ENCODE measurements at regions not wholly inside any gene's neighbourhood (a gene's known extent, or its start where the extent isn't known, plus 50 kb on each side); places are given as distances from the start of the nearest gene placed in this dataset.

DNA sequence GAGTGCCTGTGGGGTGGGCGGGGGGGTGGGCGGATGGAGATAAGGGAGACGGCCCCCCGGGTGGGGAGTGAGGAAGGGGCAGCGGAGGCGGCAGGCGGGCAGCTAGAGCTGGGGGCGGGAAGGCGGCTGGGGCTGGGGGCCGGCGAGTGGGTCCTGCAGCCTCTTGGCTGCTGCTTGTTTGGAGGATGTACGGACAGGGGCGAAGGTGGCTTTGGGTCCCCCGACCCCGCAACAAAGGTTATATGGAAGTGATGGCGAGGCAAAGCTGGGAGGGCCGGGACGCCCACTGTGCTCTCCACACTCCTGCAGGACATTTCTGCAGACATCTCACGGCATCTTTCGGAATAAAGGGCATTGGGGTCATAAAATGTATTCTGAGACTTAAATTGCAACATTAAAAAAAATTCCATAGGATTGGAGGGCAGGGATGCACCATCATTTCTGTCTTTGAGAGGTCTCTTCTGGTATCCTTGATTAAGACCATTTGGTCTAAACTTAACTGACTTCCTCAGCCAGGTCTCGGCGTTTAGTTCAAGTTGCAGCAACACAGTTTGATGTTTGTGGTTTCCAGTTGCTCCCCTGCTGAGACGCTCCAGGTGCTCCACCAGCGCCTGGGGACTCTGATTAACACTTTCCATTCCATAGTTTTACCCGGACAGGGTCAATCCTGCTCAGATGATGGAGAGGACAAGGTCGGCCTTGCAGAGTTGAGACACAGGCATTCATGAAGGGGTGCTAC, 101.6 kb upstream of the SSBP2 start:
- ATAC-seq (replicated peaks in 1 of 2) (peak; percentile 26 to 38), DNase-seq (peak; percentile 14 to 26)
- no peaks in the 10 kb centered on the region for H3K9me3 Mint-ChIP-seq
- H3K36me3 Mint-ChIP-seq (ENCODE audit: insufficient read depth in 2 of 2) = peaks cover 0 to 1% of the 10 kb centered on the region in 2 donors
- H3K4me1 Mint-ChIP-seq (ENCODE audit: low read depth) = peaks cover 47% of the 10 kb centered on the region
- H3K4me3 Mint-ChIP-seq = peak overlapping the region; percentile 84 to 85
- peak overlapping the region; percentile 85 for H3K27ac Mint-ChIP-seq
- no peaks in the 10 kb centered on the region for H3K27me3 Mint-ChIP-seq (ENCODE audit: low read depth)

DNA sequence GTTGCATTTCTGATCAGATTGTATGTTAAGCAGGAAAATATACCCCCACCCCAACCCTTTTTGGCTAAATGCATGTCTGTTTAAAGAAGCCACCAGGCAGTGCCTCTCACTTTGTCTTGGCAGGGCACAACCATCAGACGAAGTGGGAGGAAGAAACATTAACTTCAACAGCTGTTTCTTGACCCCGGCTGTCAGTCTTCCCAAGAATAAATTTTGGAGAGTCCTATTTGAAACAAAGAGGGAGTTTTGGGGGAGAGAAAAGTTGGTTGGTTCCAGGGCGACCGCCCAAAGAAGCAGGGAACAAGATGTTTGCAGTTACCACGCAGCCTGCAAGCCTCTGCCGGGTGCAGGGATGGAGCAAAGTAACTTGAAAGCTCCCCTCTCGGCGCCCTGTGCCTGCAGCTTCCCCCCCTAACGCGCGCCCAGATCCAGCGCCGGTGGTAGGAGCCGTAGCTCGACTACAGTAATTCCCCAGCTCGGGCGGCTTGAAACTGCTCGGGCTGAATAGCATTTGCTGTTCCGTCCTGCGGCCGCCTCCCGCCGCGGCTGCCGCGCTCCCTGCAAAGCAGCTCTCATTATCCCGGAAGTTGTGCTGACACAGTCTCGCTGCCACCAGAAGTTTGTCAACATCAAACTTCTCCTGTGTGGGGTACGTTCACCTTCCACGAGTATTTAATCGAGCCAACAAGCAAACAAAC, 100.7 kb upstream of the SSBP2 start:
- no peaks in the 10 kb centered on the region for H3K27me3 Mint-ChIP-seq (ENCODE audit: low read depth)
- DNase-seq (peak; percentile 91), ATAC-seq (replicated peaks in 1 of 2) (peak; percentile 93 to 98)
- peak overlapping the region; percentile 88 for H3K27ac Mint-ChIP-seq
- peaks cover 47% of the 10 kb centered on the region for H3K4me1 Mint-ChIP-seq (ENCODE audit: low read depth)
- peaks cover 0 to 1% of the 10 kb centered on the region in 2 donors for H3K36me3 Mint-ChIP-seq (ENCODE audit: insufficient read depth in 2 of 2)
- peak overlapping the region; percentile 89 to 95 for H3K4me3 Mint-ChIP-seq
- H3K9me3 Mint-ChIP-seq = no peaks in the 10 kb centered on the region

DNA sequence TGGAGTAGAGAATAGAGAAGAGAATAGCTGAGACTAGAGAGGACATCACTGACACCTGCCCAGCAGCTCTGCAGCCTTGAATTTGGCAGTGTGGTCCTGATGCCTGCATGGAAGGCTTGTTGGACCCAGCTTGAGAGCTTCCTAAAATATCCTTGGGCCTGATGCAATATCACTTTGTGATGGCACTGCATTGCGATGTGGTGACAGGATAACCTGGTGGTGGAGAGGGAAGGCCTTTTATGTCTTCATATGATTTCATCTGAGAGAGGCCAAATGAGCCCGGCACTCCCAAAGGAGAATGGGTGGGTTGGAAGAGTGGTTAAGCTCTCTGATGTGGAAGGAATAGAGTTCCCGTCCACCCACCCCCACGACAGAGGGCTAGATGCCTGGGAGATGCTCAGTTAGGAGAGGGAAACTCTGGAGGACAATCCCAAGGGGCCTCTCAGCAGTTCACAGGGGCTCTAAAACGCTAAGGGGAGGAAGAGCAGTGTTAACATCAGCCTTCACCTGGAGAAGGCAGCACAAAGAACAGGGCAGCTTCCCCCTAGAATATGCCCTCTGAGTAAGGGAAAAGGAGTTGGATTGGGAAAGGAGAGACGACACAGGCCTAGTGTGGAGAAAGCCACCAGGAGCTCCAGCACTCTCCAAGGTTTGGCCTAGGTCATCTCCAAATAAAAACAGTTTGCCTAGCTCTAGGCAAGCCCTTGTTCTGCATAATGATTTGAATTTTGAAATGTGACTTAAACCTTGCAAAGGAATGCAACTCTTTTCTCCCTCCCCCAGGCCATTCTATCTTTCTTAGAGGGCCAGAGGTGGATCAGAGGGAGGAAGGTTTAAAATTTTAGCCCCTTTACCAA, 99.8 kb upstream of the SSBP2 start:
- H3K9me3 Mint-ChIP-seq = no peaks in the 10 kb centered on the region
- H3K36me3 Mint-ChIP-seq (ENCODE audit: insufficient read depth in 2 of 2) = peaks cover 0 to 1% of the 10 kb centered on the region in 2 donors
- DNase-seq (no peak), ATAC-seq (replicated peaks in 1 of 2) (no peak)
- peak overlapping the region; percentile 89 to 95 for H3K4me3 Mint-ChIP-seq
- H3K4me1 Mint-ChIP-seq (ENCODE audit: low read depth) = peaks cover 47% of the 10 kb centered on the region
- H3K27ac Mint-ChIP-seq = no peak overlapping the region
- H3K27me3 Mint-ChIP-seq (ENCODE audit: low read depth) = no peaks in the 10 kb centered on the region

DNA sequence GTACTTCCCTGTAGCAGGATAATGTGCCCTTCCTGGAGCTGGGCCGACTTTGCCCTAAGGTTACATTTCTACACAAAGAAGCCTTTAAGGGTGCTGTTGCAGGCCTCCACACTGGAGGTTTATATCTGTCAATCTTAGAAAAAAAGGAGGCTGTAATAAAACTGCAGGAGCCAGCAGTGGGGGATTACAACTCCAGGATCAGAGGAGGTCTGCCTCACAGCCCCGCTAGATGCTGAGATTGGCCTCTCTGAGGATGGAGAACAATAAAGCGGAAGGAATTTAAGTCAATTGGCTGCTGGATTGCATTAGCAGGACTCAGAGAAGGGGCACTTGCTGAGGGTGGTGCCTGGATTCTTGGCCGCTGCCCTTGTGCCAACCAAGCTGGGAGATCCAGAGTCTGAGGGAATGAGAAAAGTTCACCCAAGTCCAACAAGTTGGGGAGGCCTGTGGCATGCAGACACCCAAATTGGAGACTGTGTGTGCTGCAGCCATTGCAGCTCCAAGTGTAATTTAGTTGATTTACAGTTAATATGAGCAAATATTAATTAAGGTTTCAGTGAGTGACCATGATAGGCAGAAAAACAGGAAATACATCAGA, 99.0 kb upstream of the SSBP2 start:
- H3K27me3 Mint-ChIP-seq (ENCODE audit: low read depth) = no peaks in the 10 kb centered on the region
- ATAC-seq (replicated peaks in 1 of 2) (no peak), DNase-seq (no peak)
- H3K4me1 Mint-ChIP-seq (ENCODE audit: low read depth) = peaks cover 45% of the 10 kb centered on the region
- no peak overlapping the region for H3K27ac Mint-ChIP-seq
- H3K4me3 Mint-ChIP-seq = peak overlapping the region; percentile 13 to 95
- no peaks in the 10 kb centered on the region for H3K9me3 Mint-ChIP-seq
- peaks cover 0 to 1% of the 10 kb centered on the region in 2 donors for H3K36me3 Mint-ChIP-seq (ENCODE audit: insufficient read depth in 2 of 2)

DNA sequence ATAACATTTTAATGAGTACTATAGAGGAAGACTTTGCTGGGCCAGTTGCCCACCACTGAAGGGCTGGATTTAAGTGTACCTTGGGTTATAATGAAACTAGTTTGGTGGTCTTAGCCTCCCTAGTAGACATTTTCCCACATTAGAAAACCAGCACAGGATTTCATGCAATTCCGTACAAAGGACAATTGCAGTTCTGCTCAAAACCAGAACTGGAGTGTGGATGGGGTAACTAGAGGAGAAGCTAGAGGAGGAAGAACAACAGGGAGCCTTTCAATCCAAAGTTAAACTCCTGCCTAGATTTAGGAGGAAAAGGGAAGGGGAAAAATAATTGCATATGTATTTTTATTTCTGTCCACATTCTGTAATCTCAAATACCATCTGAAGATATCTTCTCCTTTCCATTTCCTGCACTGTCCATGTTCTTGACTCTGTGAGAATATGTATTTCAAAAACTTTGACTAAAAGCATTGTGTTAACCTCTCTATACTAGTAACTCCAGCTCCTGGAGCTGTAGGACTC, 97.5 kb upstream of the SSBP2 start:
- H3K27me3 Mint-ChIP-seq (ENCODE audit: low read depth) = no peaks in the 10 kb centered on the region
- DNase-seq (no peak), ATAC-seq (replicated peaks in 1 of 2) (no peak)
- H3K27ac Mint-ChIP-seq = no peak overlapping the region
- H3K4me3 Mint-ChIP-seq = no peak overlapping the region
- peaks cover 33% of the 10 kb centered on the region for H3K4me1 Mint-ChIP-seq (ENCODE audit: low read depth)
- peaks cover 0 to 1% of the 10 kb centered on the region in 2 donors for H3K36me3 Mint-ChIP-seq (ENCODE audit: insufficient read depth in 2 of 2)
- H3K9me3 Mint-ChIP-seq = no peaks in the 10 kb centered on the region

DNA sequence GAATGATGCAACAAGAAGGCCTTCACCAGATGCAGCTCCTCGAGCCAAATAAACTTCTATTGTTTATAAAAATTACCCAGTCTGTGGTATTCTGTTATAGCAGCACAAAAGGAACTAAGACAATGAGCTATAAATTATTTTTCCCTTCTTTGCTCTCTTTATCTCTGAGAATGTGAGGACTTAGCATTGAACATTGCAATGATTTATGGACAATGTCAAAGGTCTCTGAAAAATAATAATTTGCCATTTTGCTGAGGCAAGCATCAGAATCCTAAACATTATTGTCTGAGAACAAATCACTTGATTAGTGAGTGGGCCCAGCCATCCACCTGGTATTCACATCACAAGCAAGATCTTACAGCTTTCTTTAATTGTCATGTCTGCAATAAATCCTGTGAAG, 95.4 kb upstream of the SSBP2 start:
- ATAC-seq (replicated peaks in 1 of 2) = no peak
- DNase-seq = no peak
- Mint-ChIP-seq H3K4me1 (ENCODE audit: low read depth) (peaks cover 14% of the 10 kb centered on the region), H3K4me3 (no peak overlapping the region), H3K9me3 (no peaks in the 10 kb centered on the region), H3K27ac (no peak overlapping the region), H3K27me3 (ENCODE audit: low read depth) (no peaks in the 10 kb centered on the region), H3K36me3 (ENCODE audit: insufficient read depth in 2 of 2) (no peaks in the 10 kb centered on the region)

DNA sequence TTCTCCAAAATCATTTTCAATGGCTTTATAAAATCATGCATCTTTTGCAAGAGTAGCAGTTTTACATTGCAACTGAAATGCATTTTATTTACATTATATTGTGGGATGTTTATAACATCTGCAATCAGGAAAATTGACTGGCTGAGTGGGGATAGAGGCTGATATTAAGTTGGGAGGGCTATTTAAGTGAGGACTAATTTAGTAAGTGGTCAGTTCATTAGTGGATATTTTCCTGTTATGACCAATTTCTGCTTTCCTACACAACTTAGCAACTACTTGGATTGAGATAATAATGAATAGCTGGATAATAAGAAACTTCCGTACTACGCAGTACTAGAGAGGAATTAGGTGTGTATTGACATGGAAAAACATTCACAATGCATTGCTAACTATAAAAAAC, 92.9 kb upstream of the SSBP2 start:
- H3K4me3 Mint-ChIP-seq = no peak overlapping the region
- no peak overlapping the region for H3K27ac Mint-ChIP-seq
- H3K27me3 Mint-ChIP-seq (ENCODE audit: low read depth) = no peaks in the 10 kb centered on the region
- no peaks in the 10 kb centered on the region for H3K9me3 Mint-ChIP-seq
- ATAC-seq (replicated peaks in 1 of 2) (no peak), DNase-seq (no peak)
- H3K36me3 Mint-ChIP-seq (ENCODE audit: insufficient read depth in 2 of 2) = no peaks in the 10 kb centered on the region
- no peaks in the 10 kb centered on the region for H3K4me1 Mint-ChIP-seq (ENCODE audit: low read depth)

DNA sequence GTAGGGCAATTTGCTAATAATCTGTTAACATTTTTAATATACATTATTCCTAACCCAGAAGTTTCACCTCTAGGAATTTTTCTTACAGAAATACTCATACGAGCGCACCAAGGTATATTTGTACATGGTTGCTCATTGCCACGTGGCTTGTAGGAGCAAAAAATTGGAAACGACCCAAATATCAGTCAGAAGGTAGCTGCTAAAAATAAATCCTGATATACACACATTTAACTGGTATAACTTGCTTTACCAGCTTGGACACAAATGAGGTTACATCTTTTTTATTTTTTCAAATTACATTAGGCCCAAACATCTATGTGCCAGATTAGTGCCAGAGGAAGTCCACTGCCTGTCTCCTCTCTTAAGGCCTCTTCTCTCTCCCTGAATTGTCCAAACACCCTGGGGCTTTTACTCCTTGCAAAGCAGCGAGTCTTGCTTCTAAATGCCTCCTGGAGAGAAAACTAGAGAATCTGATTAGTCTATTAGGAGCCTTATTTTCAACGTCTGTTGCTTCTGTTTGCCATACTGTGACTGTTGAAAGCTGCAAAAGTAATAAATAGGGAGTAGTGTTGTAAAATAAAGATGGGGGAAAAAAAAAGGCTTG, 92.0 kb upstream of the SSBP2 start:
- ATAC-seq (replicated peaks in 1 of 2) (no peak), DNase-seq (no peak)
- Mint-ChIP-seq H3K27ac (no peak overlapping the region), H3K9me3 (no peaks in the 10 kb centered on the region), H3K36me3 (ENCODE audit: insufficient read depth in 2 of 2) (no peaks in the 10 kb centered on the region), H3K4me3 (no peak overlapping the region), H3K4me1 (ENCODE audit: low read depth) (peaks cover 5% of the 10 kb centered on the region), H3K27me3 (ENCODE audit: low read depth) (no peaks in the 10 kb centered on the region)

DNA sequence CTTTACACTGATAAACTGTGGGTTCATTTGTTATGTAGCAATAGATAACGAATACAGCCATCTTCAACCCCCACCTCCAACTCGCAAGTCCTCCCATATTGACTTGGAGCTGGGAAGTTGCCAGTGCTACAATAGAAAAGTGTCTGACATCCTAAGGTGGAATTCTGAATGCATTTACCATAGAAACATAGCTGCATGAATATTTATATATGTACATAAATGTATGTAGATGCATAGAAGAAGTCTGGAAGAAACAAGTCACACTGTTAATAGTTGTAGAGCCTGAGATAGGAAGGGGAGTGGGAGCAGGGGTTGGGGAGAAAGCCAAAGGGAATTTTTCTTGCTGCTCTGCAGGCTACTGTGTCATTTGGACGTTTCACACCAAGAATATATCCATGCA, 88.1 kb upstream of the SSBP2 start:
- H3K27ac Mint-ChIP-seq = no peak overlapping the region
- ATAC-seq (replicated peaks in 1 of 2) (no peak), DNase-seq (no peak)
- no peaks in the 10 kb centered on the region for H3K27me3 Mint-ChIP-seq (ENCODE audit: low read depth)
- H3K4me3 Mint-ChIP-seq = no peak overlapping the region
- peaks cover 0 to under 1% of the 10 kb centered on the region in 2 donors for H3K9me3 Mint-ChIP-seq
- peaks cover 5% of the 10 kb centered on the region for H3K4me1 Mint-ChIP-seq (ENCODE audit: low read depth)
- H3K36me3 Mint-ChIP-seq (ENCODE audit: insufficient read depth in 2 of 2) = no peaks in the 10 kb centered on the region

DNA sequence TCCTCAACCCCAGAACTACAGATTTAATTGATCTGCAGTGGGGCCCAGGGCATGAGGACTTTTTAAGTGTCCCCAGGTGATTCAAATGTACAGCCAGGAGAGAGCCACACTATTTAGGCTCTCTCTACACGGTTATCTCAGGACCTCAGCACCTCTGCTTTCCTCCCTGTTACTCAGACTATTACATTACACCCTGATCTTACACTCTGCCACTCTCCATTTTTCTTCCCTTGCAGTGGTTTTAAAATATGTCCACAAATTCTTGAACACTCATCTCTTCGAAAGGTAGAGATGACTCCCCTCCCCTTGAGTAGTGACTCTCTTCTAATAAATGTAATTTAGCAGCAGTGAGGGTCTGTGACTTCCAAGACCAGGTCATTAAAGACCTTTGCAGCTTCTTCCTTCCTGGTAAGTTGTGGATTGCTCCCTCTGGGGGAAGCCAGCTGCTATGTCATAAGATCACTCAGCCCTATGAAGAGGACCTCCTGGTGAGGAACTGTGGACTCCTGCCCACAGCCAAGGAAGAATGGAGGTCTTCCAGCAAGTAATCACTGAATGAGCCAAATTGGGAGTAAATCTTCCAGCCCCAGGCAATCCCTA, 87.5 kb upstream of the SSBP2 start:
- Mint-ChIP-seq H3K9me3 (peaks cover 0 to 3% of the 10 kb centered on the region in 2 donors), H3K4me3 (no peak overlapping the region), H3K36me3 (ENCODE audit: insufficient read depth in 2 of 2) (no peaks in the 10 kb centered on the region), H3K27ac (peak overlapping the region; percentile 26), H3K4me1 (ENCODE audit: low read depth) (peaks cover 5% of the 10 kb centered on the region), H3K27me3 (ENCODE audit: low read depth) (no peaks in the 10 kb centered on the region)
- DNase-seq = peak in 1 of 2 donors; percentile 21
- peak; percentile 61 to 62 for ATAC-seq (replicated peaks in 1 of 2)

DNA sequence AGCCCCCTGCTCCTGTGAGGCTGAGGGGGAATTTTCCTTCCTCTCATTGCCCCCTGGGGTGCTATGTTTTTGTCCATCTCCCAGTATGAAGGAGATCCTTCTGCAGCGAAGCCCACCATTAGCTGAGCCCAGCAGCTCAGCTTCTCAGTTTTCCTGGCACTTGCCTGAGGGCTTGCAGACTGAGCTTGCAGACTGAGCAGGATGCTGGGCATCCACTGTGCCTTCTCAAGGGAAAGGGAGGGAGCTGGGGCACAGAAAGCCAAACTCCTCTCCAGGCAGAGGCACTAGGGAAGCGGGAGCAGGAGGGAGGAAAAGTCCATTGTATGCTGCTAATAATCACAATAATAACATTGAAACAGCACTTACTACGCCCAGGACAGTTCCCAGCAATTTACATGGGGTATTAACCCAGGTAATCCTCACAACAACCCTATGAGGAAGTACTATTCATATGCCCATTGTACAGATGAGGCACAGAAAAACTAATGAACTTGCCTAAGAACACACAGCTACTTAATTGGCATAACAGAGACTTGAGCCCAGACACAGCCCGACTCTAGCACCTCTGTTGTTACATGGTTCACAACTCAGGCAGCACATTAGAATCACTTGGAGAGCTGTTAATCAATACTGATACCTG, 86.9 kb upstream of the SSBP2 start:
- peaks cover 0 to 3% of the 10 kb centered on the region in 2 donors for H3K9me3 Mint-ChIP-seq
- no peaks in the 10 kb centered on the region for H3K27me3 Mint-ChIP-seq (ENCODE audit: low read depth)
- no peak overlapping the region for H3K27ac Mint-ChIP-seq
- H3K4me1 Mint-ChIP-seq (ENCODE audit: low read depth) = peaks cover 5% of the 10 kb centered on the region
- H3K36me3 Mint-ChIP-seq (ENCODE audit: insufficient read depth in 2 of 2) = no peaks in the 10 kb centered on the region
- DNase-seq = no peak
- ATAC-seq (replicated peaks in 1 of 2) = no peak
- H3K4me3 Mint-ChIP-seq = no peak overlapping the region

Data from activated T-cell treated with anti-CD3 and anti-CD28 coated beads, Interleukin-2, amount 50 U/mL, for 72 hours (primary cell).